H9 (cell line): ENCODE measurements at regions not wholly inside any gene's neighbourhood (a gene's known extent, or its start where the extent isn't known, plus 50 kb on each side); places are given as distances from the start of the nearest gene placed in this dataset.

Experiments
- DNase-seq: peaks from one replicate; pipeline ENCODE4 v3.0.0-alpha.2; 2017
- H2AFZ ChIP-seq: one replicate; pipeline ENCODE4 v1.6.1; 2013; ENCODE audit warnings: mild to moderate bottlenecking, low read length, control low read depth, moderate library complexity
- H2AK5ac ChIP-seq: 2 replicates; pipeline ENCODE4 v1.6.1; 2013; ENCODE audit warnings: low read length, control low read depth, mixed read lengths; ENCODE audit not compliant: insufficient read length
- H2BK120ac ChIP-seq: one replicate; pipeline ENCODE4 v1.6.1; 2013; ENCODE audit warnings: low read depth, mild to moderate bottlenecking, low read length, control low read depth, inconsistent platforms; ENCODE audit not compliant: poor library complexity, severe bottlenecking
- H2BK12ac ChIP-seq: 2 replicates; pipeline ENCODE4 v1.6.1; 2013; ENCODE audit warnings: low read length, control low read depth, mixed read lengths, low read depth; ENCODE audit not compliant: insufficient read length
- H2BK15ac ChIP-seq: 2 replicates; pipeline ENCODE4 v1.6.1; 2013; ENCODE audit warnings: low read depth, low read length, control low read depth
- H2BK20ac ChIP-seq: one replicate; pipeline ENCODE4 v1.6.1; 2013; ENCODE audit warnings: low read depth, mild to moderate bottlenecking, low read length, control low read depth, inconsistent platforms; ENCODE audit not compliant: poor library complexity, severe bottlenecking
- H2BK5ac ChIP-seq: 2 replicates; pipeline ENCODE4 v1.6.1; 2013; ENCODE audit warnings: low read length, control low read depth, mixed read lengths; ENCODE audit not compliant: insufficient read length
- H3K14ac ChIP-seq: 2 replicates; pipeline ENCODE4 v1.6.1; 2013; ENCODE audit warnings: low read length, control low read depth; ENCODE audit not compliant: insufficient read depth
- H3K18ac ChIP-seq: 2 replicates; pipeline ENCODE4 v1.6.1; 2013; ENCODE audit warnings: low read depth, mild to moderate bottlenecking, mixed read lengths, low read length, control low read depth; ENCODE audit not compliant: insufficient read length
- H3K23ac ChIP-seq: 2 replicates; pipeline ENCODE4 v1.6.1; 2013; ENCODE audit warnings: low read length, control low read depth, mixed read lengths, low read depth; ENCODE audit not compliant: insufficient read length
- H3K23me2 ChIP-seq: 2 replicates; pipeline ENCODE4 v1.6.1; 2013; ENCODE audit warnings: low read depth, mild to moderate bottlenecking, mixed read lengths, low read length, control low read depth; ENCODE audit not compliant: insufficient read length, poor library complexity, severe bottlenecking
- H3K27ac ChIP-seq: 2 replicates; pipeline ENCODE4 v1.5.1; 2013; ENCODE audit warnings: low read length, control low read depth, mixed read lengths, low read depth; ENCODE audit not compliant: insufficient read length
- H3K27me3 ChIP-seq: 2 replicates; pipeline ENCODE4 v1.6.1; 2013; ENCODE audit warnings: low read length, control low read depth, inconsistent platforms; ENCODE audit not compliant: insufficient read depth
- H3K4ac ChIP-seq: 2 replicates; pipeline ENCODE4 v1.6.1; 2013; ENCODE audit warnings: low read depth, mild to moderate bottlenecking, control low read depth, inconsistent platforms, low read length, moderate library complexity
- H3K4me1 ChIP-seq: 2 replicates; pipeline ENCODE4 v1.6.1; 2013; ENCODE audit warnings: low read length, control low read depth, inconsistent platforms; ENCODE audit not compliant: insufficient read depth
- H3K4me2 ChIP-seq: 2 replicates; pipeline ENCODE4 v1.6.1; 2013; ENCODE audit warnings: low read length, control low read depth, mixed read lengths; ENCODE audit not compliant: insufficient read length, insufficient read depth
- H3K56ac ChIP-seq: 2 replicates; pipeline ENCODE4 v1.6.1; 2013; ENCODE audit warnings: low read depth, mild to moderate bottlenecking, mixed read lengths, low read length, control low read depth; ENCODE audit not compliant: insufficient read length
- H3K79me1 ChIP-seq: 2 replicates; pipeline ENCODE4 v1.6.1; 2013; ENCODE audit warnings: low read depth, mild to moderate bottlenecking, moderate library complexity, low read length, control low read depth, inconsistent platforms; ENCODE audit not compliant: insufficient read depth, poor library complexity, severe bottlenecking
- H3K79me2 ChIP-seq: 2 replicates; pipeline ENCODE4 v1.6.1; 2013; ENCODE audit warnings: low read length, control low read depth, inconsistent platforms; ENCODE audit not compliant: insufficient read depth
- H3K9ac ChIP-seq: 2 replicates; pipeline ENCODE4 v1.6.1; 2013; ENCODE audit warnings: low read length, control low read depth, mixed read lengths; ENCODE audit not compliant: insufficient read length; ENCODE audit errors: extremely low read depth
- H3K9me3 ChIP-seq: one replicate; pipeline ENCODE4 v1.6.1; 2013; ENCODE audit warnings: low read depth, low read length, inconsistent platforms; ENCODE audit not compliant: control insufficient read depth
- H3T11ph ChIP-seq: one replicate; pipeline ENCODE4 v1.6.1; 2013; ENCODE audit warnings: mild to moderate bottlenecking, low read length, control low read depth, inconsistent platforms
- H4K20me1 ChIP-seq: one replicate; pipeline ENCODE4 v1.6.1; 2013; ENCODE audit not compliant: control insufficient read depth, insufficient read length, insufficient read depth
- H4K5ac ChIP-seq: 2 replicates; pipeline ENCODE4 v1.6.1; 2013; ENCODE audit warnings: low read depth, mild to moderate bottlenecking, mixed read lengths, low read length, control low read depth; ENCODE audit not compliant: insufficient read length
- H4K8ac ChIP-seq: replicated peaks from 2 replicates; pipeline ENCODE4 v1.6.1; 2013; ENCODE audit warnings: low read length, control low read depth, mixed read lengths, low read depth; ENCODE audit not compliant: insufficient read length
- H4K91ac ChIP-seq: 2 replicates; pipeline ENCODE4 v1.6.1; 2013; ENCODE audit warnings: low read depth, mild to moderate bottlenecking, moderate library complexity, mixed read lengths, low read length, control low read depth; ENCODE audit not compliant: insufficient read length
- H3K27ac Mint-ChIP-seq, 3 experiments: 2 replicates in 2 of 3; 3 replicates in 1 of 3; pipeline ENCODE4 v1.8.0; 2020 to 2021; ENCODE audit warnings: mixed read lengths in 3 of 3, mild to moderate bottlenecking in 1 of 3, moderate library complexity in 1 of 3
- H3K27me3 Mint-ChIP-seq: 2 replicates; pipeline ENCODE4 v1.8.0; 2021; ENCODE audit warnings: low read depth, mild to moderate bottlenecking, moderate library complexity, mixed read lengths
- H3K36me3 Mint-ChIP-seq, 3 experiments: 2 replicates in 2 of 3; 3 replicates in 1 of 3; pipeline ENCODE4 v1.8.0; 2020 to 2021; ENCODE audit warnings: low read depth in 3 of 3, mixed read lengths in 3 of 3; ENCODE audit not compliant: insufficient read depth in 1 of 3
- H3K4me1 Mint-ChIP-seq, 2 experiments: 2 replicates each; pipeline ENCODE4 v1.8.0; 2020; ENCODE audit warnings: mixed read lengths in 2 of 2
- H3K4me3 Mint-ChIP-seq, 2 experiments: 2 replicates in 1 of 2; 3 replicates in 1 of 2; pipeline ENCODE4 v1.8.0; 2020 to 2021; ENCODE audit warnings: mild to moderate bottlenecking in 2 of 2, mixed read lengths in 2 of 2, moderate library complexity in 1 of 2
- H3K9me3 Mint-ChIP-seq, 2 experiments: 2 replicates in 1 of 2; 3 replicates in 1 of 2; pipeline ENCODE4 v1.8.0; 2020; ENCODE audit warnings: mild to moderate bottlenecking in 2 of 2, mixed read lengths in 2 of 2, moderate library complexity in 1 of 2
- WGBS: extraction: QIAGEN DNeasy Blood & Tissue Kit; methylation state at CpG from one replicate; pipeline ENCODE4 v1.1.7; 2013; ENCODE audit warnings: missing lambda C conversion rate, low lambda C conversion rate, mixed read lengths; ENCODE audit not compliant: insufficient read length; ENCODE audit errors: extremely low coverage; 5-methylcytosine and 5-hydroxymethylcytosine counted together
- TF ChIP-seq, protein P1 (sequence below): fragments of 200-600 bp; sonication (generic); conservative IDR thresholded peaks from 3 replicates; pipeline ENCODE4 v1.8.0; 2021; ENCODE audit warnings: antibody characterized with exemption, mild to moderate bottlenecking

DNA sequence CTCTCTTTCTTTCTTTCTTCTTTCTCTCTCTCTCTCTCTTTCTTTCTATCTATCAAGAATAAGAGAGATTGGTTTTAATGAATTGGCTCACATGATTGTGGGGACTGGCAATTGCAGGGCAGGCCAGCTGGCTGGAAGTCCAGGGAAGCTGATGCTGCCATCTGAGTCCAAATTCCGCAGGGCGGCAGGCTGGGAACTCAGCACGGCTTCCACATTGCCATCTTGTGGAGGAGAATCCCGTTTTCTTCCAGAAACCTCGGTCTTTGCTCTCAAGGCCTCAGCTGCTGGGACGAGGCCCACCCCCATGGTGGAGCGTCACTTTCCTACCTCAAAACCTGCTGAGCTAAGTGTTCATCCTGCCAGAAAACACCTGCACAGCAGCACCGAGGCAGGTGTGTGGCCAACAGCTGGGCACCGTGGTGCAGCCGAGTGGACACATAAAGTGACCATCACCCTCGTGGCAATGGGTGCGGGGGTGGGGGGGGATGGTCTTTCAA, 58.8 kb upstream of the SLCO4A1 start:
- no peaks in the 10 kb centered on the region; the same call in 1 of the 2 replicates for H3K4me1 ChIP-seq
- no peaks in the 10 kb centered on the region for H3K79me2 ChIP-seq
- DNase-seq, result no peak
- H4K20me1 ChIP-seq, result no peaks in the 10 kb centered on the region
- no peak overlapping the region for H2BK20ac ChIP-seq
- no CpG with 5 or more reads among the region's 12 CpGs for WGBS
- H4K5ac ChIP-seq, result no peak overlapping the region
- no peak overlapping the region for H3K18ac ChIP-seq
- no peak overlapping the region for H3K4me2 ChIP-seq
- H3K4ac ChIP-seq, result no peak overlapping the region
- TF ChIP-seq, protein P1, sequence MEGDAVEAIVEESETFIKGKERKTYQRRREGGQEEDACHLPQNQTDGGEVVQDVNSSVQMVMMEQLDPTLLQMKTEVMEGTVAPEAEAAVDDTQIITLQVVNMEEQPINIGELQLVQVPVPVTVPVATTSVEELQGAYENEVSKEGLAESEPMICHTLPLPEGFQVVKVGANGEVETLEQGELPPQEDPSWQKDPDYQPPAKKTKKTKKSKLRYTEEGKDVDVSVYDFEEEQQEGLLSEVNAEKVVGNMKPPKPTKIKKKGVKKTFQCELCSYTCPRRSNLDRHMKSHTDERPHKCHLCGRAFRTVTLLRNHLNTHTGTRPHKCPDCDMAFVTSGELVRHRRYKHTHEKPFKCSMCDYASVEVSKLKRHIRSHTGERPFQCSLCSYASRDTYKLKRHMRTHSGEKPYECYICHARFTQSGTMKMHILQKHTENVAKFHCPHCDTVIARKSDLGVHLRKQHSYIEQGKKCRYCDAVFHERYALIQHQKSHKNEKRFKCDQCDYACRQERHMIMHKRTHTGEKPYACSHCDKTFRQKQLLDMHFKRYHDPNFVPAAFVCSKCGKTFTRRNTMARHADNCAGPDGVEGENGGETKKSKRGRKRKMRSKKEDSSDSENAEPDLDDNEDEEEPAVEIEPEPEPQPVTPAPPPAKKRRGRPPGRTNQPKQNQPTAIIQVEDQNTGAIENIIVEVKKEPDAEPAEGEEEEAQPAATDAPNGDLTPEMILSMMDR, result peak; percentile 27; the same call in 1 of the 3 replicates
- H3K14ac ChIP-seq, result no peak overlapping the region
- H2BK120ac ChIP-seq, result no peak overlapping the region
- H3K9ac ChIP-seq, result no peak overlapping the region
- H2BK15ac ChIP-seq, result no peak overlapping the region
- H3K27ac ChIP-seq, result no peak overlapping the region
- Mint-ChIP-seq H3K4me3 (no peak overlapping the region), H3K27me3 (peaks cover 21% of the 10 kb centered on the region), H3K4me1 (peaks cover 4 to 19% of the 10 kb centered on the region in 2 experiments), H3K9me3 (no peaks in the 10 kb centered on the region; a peak in 2 of 5 replicates), H3K27ac (no peak overlapping the region), H3K36me3 (no peaks in the 10 kb centered on the region)
- H3K79me1 ChIP-seq, result no peaks in the 10 kb centered on the region
- no peaks in the 10 kb centered on the region for H3K9me3 ChIP-seq
- no peaks in the 10 kb centered on the region for H3K27me3 ChIP-seq
- no peak overlapping the region for H2BK5ac ChIP-seq
- H3K23ac ChIP-seq, result no peak overlapping the region
- H4K8ac ChIP-seq, result no peak overlapping the region
- H3T11ph ChIP-seq, result no peak overlapping the region
- no peak overlapping the region for H3K56ac ChIP-seq
- no peak overlapping the region for H2AK5ac ChIP-seq
- no peaks in the 10 kb centered on the region for H3K23me2 ChIP-seq
- H2AFZ ChIP-seq, result no peak overlapping the region
- no peak overlapping the region for H2BK12ac ChIP-seq
- H4K91ac ChIP-seq, result no peak overlapping the region
